Uterus (tissue), 2 donors: ENCODE measurements at regions not wholly inside any gene's neighbourhood (a gene's known extent, or its start where the extent isn't known, plus 50 kb on each side); places are given as distances from the start of the nearest gene placed in this dataset.

Experiments
- CTCF ChIP-seq, 4 experiments: fragments of 200-600 bp in 2 of 4; fragments of 450-650 bp in 2 of 4; sonication (generic) in 2 of 4; IDR thresholded peaks; one replicate each; pipeline ENCODE4 v1.5.1; 2016 to 2019; ENCODE audit warnings: antibody characterized with exemption in 4 of 4, mild to moderate bottlenecking in 2 of 4, moderate library complexity in 1 of 4
- POLR2A ChIP-seq, 2 donors: fragments of 450-650 bp; IDR thresholded peaks; one replicate each; pipeline ENCODE4 v1.6.1; 2016; ENCODE audit warnings: antibody characterized with exemption in 2 of 2, mild to moderate bottlenecking in 1 of 2, moderate library complexity in 1 of 2

DNA sequence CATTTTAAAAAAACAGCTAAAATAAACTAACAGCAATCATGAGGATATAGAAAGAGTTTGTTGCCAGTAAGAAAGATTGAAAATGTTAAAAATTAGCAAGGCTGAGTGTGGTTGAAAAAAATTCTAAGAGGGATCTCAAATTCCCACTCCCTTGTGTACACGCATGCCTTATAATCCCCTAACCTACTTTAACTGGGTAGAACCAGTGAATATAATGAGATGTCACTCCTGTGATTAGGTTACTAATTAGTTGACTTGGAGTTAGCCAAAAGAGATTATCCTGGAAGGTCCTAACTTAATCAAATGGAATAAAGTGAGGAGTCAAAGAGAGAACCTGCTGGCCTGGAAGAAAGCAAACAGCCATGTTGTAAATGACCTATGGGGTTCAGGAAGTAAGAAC lies 286.0 kb upstream of the TGFBR2 start:
- TF ChIP-seq CTCF (IDR thresholded peaks at IDR 0.05): no peak
- no peak for TF ChIP-seq POLR2A (IDR thresholded peaks at IDR 0.05)
